ENCODE measurements at regions not wholly inside any gene's neighbourhood (a gene's known extent, or its start where the extent isn't known, plus 50 kb on each side); places are given as distances from the start of the nearest gene placed in this dataset.

GRCh38 chr6:167553736-167554119, 228.8 kb downstream of the TTLL2 start:
- H3K36me3 ChIP-seq (ENCODE audit: low read depth) = no peaks in the 10 kb centered on the region
- no peak for ATAC-seq (ENCODE audit: low read depth)
- DNase-seq (ENCODE audit: low spot score) = no peak
- no peaks in the 10 kb centered on the region for H3K9me3 ChIP-seq (ENCODE audit: severe bottlenecking)
- no peaks in the 10 kb centered on the region for H3K27me3 ChIP-seq (ENCODE audit: insufficient read depth, poor library complexity, severe bottlenecking)
- no peaks in the 10 kb centered on the region for H3K4me1 ChIP-seq (ENCODE audit: insufficient read depth, poor library complexity, severe bottlenecking)
- no peak overlapping the region for H3K27ac ChIP-seq (ENCODE audit: poor library complexity, severe bottlenecking)
- no peak overlapping the region for H3K4me3 ChIP-seq (ENCODE audit: severe bottlenecking)
- TF ChIP-seq CTCF (IDR thresholded peaks at IDR 0.05; ENCODE audit: poor library complexity, severe bottlenecking) = no peak

GRCh38 chr6:167554854-167555253, 230.0 kb downstream of the TTLL2 start:
- DNase-seq (ENCODE audit: low spot score) (no peak), ATAC-seq (ENCODE audit: low read depth) (no peak)
- no peaks in the 10 kb centered on the region for H3K27me3 ChIP-seq (ENCODE audit: insufficient read depth, poor library complexity, severe bottlenecking)
- no peak overlapping the region for H3K27ac ChIP-seq (ENCODE audit: poor library complexity, severe bottlenecking)
- no peaks in the 10 kb centered on the region for H3K4me1 ChIP-seq (ENCODE audit: insufficient read depth, poor library complexity, severe bottlenecking)
- H3K36me3 ChIP-seq (ENCODE audit: low read depth) = no peaks in the 10 kb centered on the region
- no peaks in the 10 kb centered on the region for H3K9me3 ChIP-seq (ENCODE audit: severe bottlenecking)
- no peak for TF ChIP-seq CTCF (IDR thresholded peaks at IDR 0.05; ENCODE audit: poor library complexity, severe bottlenecking)
- no peak overlapping the region for H3K4me3 ChIP-seq (ENCODE audit: severe bottlenecking)

- Histone ChIP-seq H3K27me3 (ENCODE audit: insufficient read depth, poor library complexity, severe bottlenecking) (no peaks in the 10 kb centered on the region), H3K36me3 (ENCODE audit: low read depth) (no peaks in the 10 kb centered on the region), H3K4me3 (ENCODE audit: severe bottlenecking) (no peak overlapping the region), H3K9me3 (ENCODE audit: severe bottlenecking) (no peaks in the 10 kb centered on the region), H3K27ac (ENCODE audit: poor library complexity, severe bottlenecking) (no peak overlapping the region), H3K4me1 (ENCODE audit: insufficient read depth, poor library complexity, severe bottlenecking) (no peaks in the 10 kb centered on the region)
- no peak for TF ChIP-seq CTCF (IDR thresholded peaks at IDR 0.05; ENCODE audit: poor library complexity, severe bottlenecking)
- ATAC-seq (ENCODE audit: low read depth) (no peak), DNase-seq (ENCODE audit: low spot score) (no peak)
These were observed 230.9 kb downstream of the TTLL2 start for GRCh38 chr6:167555836-167556235.

- no peak for TF ChIP-seq CTCF (IDR thresholded peaks at IDR 0.05; ENCODE audit: poor library complexity, severe bottlenecking)
- DNase-seq (ENCODE audit: low spot score) (no peak), ATAC-seq (ENCODE audit: low read depth) (no peak)
- H3K4me1 ChIP-seq (ENCODE audit: insufficient read depth, poor library complexity, severe bottlenecking) = no peaks in the 10 kb centered on the region
- H3K36me3 ChIP-seq (ENCODE audit: low read depth) = no peaks in the 10 kb centered on the region
- H3K4me3 ChIP-seq (ENCODE audit: severe bottlenecking) = no peak overlapping the region
- H3K27ac ChIP-seq (ENCODE audit: poor library complexity, severe bottlenecking) = no peak overlapping the region
- H3K9me3 ChIP-seq (ENCODE audit: severe bottlenecking) = no peaks in the 10 kb centered on the region
- H3K27me3 ChIP-seq (ENCODE audit: insufficient read depth, poor library complexity, severe bottlenecking) = no peaks in the 10 kb centered on the region
These were observed 232.8 kb downstream of the TTLL2 start for GRCh38 chr6:167557675-167558074.

- Histone ChIP-seq H3K4me1 (ENCODE audit: insufficient read depth, poor library complexity, severe bottlenecking) (no peaks in the 10 kb centered on the region), H3K27ac (ENCODE audit: poor library complexity, severe bottlenecking) (no peak overlapping the region), H3K27me3 (ENCODE audit: insufficient read depth, poor library complexity, severe bottlenecking) (no peaks in the 10 kb centered on the region), H3K9me3 (ENCODE audit: severe bottlenecking) (no peaks in the 10 kb centered on the region), H3K36me3 (ENCODE audit: low read depth) (no peaks in the 10 kb centered on the region), H3K4me3 (ENCODE audit: severe bottlenecking) (no peak overlapping the region)
- TF ChIP-seq CTCF (IDR thresholded peaks at IDR 0.05; ENCODE audit: poor library complexity, severe bottlenecking) = no peak
- no peak for DNase-seq (ENCODE audit: low spot score)
- no peak for ATAC-seq (ENCODE audit: low read depth)
These were observed 233.6 kb downstream of the TTLL2 start for GRCh38 chr6:167558246-167559177.

Data from RWPE2 (cell line).